ENCODE measurements at regions not wholly inside any gene's neighbourhood (a gene's known extent, or its start where the extent isn't known, plus 50 kb on each side); places are given as distances from the start of the nearest gene placed in this dataset.

DNA sequence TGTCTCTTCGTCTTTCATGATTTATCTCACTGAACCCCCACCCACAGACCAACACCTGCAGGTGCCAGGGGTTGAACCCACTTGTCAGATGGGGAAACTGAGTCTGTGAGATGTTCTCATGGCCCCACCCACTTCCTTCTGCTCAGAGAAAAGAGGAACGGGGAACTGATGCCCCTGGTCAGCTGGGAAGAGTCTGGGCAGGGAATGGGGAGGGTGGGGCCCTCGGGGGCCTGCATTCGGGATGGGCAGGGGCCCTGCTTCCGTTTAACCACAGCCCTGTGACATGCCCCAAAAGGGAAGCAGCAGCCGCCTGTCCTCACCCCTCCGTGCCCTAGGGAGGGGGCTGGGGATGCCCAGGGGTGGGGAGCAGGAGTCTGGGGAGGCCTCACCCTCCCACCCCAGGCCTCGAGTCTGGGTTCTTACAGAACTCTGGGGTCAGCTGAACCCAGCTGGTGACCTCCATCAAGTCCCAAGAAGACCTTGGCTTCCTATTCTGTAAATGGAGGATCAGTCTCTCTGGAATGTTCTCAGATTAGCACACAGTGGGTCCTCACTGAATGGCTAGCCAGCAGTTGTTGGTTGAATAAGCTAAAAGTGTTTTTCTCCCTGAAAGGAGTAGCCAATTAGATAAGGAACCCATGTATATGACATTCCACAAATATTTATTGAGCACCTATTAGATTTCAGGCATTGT lies 81.5 kb downstream of the CEBPB start:
- no peak for DNase-seq (ENCODE audit: low spot score, unreplicated experiment)
- Mint-ChIP-seq H3K4me1 (ENCODE audit: low read depth) (peaks cover 4% of the 10 kb centered on the region), H3K4me3 (ENCODE audit: low read depth) (no peak overlapping the region), H3K36me3 (ENCODE audit: insufficient read depth) (no peaks in the 10 kb centered on the region), H3K27me3 (peaks cover 22% of the 10 kb centered on the region), H3K9me3 (ENCODE audit: low read depth) (no peaks in the 10 kb centered on the region), H3K27ac (no peak overlapping the region)
- no peak for TF ChIP-seq CTCF (IDR thresholded peaks at IDR 0.05; ENCODE audit: unreplicated experiment)

GRCh38 chr20:50272724-50273446 lies 82.3 kb downstream of the CEBPB start:
- peaks cover 23% of the 10 kb centered on the region for H3K27me3 Mint-ChIP-seq
- DNase-seq (ENCODE audit: low spot score, unreplicated experiment), result no peak
- peaks cover 6% of the 10 kb centered on the region for H3K4me1 Mint-ChIP-seq (ENCODE audit: low read depth)
- no peaks in the 10 kb centered on the region for H3K36me3 Mint-ChIP-seq (ENCODE audit: insufficient read depth)
- no peak overlapping the region for H3K4me3 Mint-ChIP-seq (ENCODE audit: low read depth)
- peak overlapping the region; percentile 51 for H3K27ac Mint-ChIP-seq
- TF ChIP-seq CTCF (IDR thresholded peaks at IDR 0.05; ENCODE audit: unreplicated experiment), result no peak
- no peaks in the 10 kb centered on the region for H3K9me3 Mint-ChIP-seq (ENCODE audit: low read depth)

- no peak overlapping the region for H3K4me3 Mint-ChIP-seq (ENCODE audit: low read depth)
- no peak overlapping the region for H3K27ac Mint-ChIP-seq
Measured at GRCh38 chr20:50273601-50274491, 83.2 kb downstream of the CEBPB start.

GRCh38 chr20:50274570-50275430 lies 84.2 kb downstream of the CEBPB start:
- Mint-ChIP-seq H3K36me3 (ENCODE audit: insufficient read depth) (no peaks in the 10 kb centered on the region), H3K27me3 (peaks cover 19% of the 10 kb centered on the region), H3K4me1 (ENCODE audit: low read depth) (peaks cover 6% of the 10 kb centered on the region), H3K4me3 (ENCODE audit: low read depth) (no peak overlapping the region), H3K9me3 (ENCODE audit: low read depth) (no peaks in the 10 kb centered on the region), H3K27ac (no peak overlapping the region)
- no peak for DNase-seq (ENCODE audit: low spot score, unreplicated experiment)
- TF ChIP-seq CTCF (IDR thresholded peaks at IDR 0.05; ENCODE audit: unreplicated experiment), result no peak

More at GRCh38 chr20:50273601-50274491, 83.2 kb downstream of the CEBPB start:
- Mint-ChIP-seq H3K9me3 (ENCODE audit: low read depth) (no peaks in the 10 kb centered on the region), H3K27me3 (peaks cover 22% of the 10 kb centered on the region), H3K36me3 (ENCODE audit: insufficient read depth) (no peaks in the 10 kb centered on the region), H3K4me1 (ENCODE audit: low read depth) (peaks cover 6% of the 10 kb centered on the region)
- no peak for DNase-seq (ENCODE audit: low spot score, unreplicated experiment)
- TF ChIP-seq CTCF (IDR thresholded peaks at IDR 0.05; ENCODE audit: unreplicated experiment), result no peak

All from progenitor cell of endocrine pancreas (in vitro differentiated cells).